ENCODE measurements at regions not wholly inside any gene's neighbourhood (a gene's known extent, or its start where the extent isn't known, plus 50 kb on each side); places are given as distances from the start of the nearest gene placed in this dataset.
"Not testable (repeated sequence)": the region's sequence is repeated elsewhere in the genome, so short reads cannot be mapped to it uniquely, and the experiment has no call there.

DNA sequence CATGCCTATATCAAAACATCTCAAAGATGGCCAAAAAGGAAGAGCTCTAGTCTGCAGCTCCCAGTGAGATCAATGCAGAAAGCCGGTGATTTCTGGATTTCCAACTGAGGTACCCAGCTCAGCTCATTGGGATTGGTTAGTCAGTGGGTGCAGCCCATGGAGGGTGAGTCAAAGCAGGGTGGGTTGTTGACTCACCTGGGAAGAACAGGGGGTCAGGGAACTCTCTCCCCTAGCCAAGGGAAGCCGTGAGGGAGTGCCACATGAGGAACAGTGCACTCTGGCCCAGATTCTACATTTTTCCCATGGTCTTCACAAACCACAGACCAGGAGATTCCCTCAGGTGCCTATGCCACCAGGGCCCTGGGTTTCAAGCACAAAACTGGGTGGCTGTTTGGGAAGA lies 57.3 kb upstream of the FGF16 start:
- CTCF ChIA-PET: no interaction called here
- POLR2A ChIA-PET: no interaction called here

DNA sequence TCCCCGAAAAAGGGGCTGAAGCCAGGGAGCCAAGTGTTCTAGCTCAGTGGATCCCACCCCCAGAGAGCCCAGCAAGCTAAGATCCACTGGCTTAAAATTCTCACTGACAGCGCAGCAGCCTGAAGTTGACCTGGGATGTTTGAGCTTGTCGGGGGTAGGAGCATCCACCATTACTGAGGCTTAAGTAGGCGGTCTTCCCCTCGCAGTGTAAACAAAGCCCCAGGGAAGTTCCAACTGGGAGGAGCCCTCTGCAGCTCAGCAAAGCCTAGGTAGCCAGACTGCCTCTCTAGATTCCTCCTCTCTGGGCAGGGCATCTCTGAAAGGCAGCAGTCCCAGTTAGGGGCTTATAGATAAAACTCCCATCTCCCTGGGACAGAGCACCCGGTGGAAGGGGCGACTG lies 56.8 kb upstream of the FGF16 start:
- POLR2A ChIA-PET: not testable (repeated sequence)

DNA sequence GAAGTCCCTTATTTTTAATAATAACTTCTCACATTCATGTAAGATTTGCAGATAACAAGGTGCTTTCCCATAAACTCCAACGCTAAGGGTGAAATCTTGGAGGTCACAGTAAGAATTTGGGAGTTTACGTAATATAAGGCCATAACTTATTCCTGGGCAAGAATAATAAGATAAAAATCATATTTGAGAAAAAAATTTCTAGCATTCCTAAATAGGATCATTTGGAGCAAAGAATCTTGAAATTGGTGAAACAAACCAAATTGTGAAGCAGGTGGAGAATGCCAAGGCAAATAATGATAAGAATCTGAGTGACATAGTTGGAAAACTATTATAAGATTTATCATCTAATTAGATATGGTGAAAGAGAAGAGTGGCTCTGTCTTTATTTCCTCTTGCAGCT lies 50.4 kb upstream of the FGF16 start:
- POLR2A ChIA-PET: no interaction called here
- CTCF ChIA-PET: no interaction called here

More for the DNA sequence above, 56.8 kb upstream of the FGF16 start:
- CTCF ChIA-PET: not testable (repeated sequence)
